Astrocyte (in vitro differentiated cells and primary cell): ENCODE measurements at regions not wholly inside any gene's neighbourhood (a gene's known extent, or its start where the extent isn't known, plus 50 kb on each side); places are given as distances from the start of the nearest gene placed in this dataset.

Source experiments
- DNase-seq: peaks from one replicate; pipeline ENCODE4 v3.0.0-alpha.2; 2010; ENCODE audit warnings: low read depth
- FAIRE-seq: peaks from 2 replicates; lab custom pipeline; 2011; peaks lifted over from hg19 to GRCh38; lab: Jason Lieb, UNC
- H2AFZ ChIP-seq: 2 replicates; pipeline ENCODE4 v1.6.0; 2012; ENCODE audit warnings: low read depth, low read length, inconsistent platforms
- H3K27ac ChIP-seq: 2 replicates; pipeline ENCODE4 v1.5.1; 2011; ENCODE audit warnings: low read depth, low read length, inconsistent platforms
- H3K27me3 ChIP-seq: 2 replicates; pipeline ENCODE4 v1.6.0; 2011; ENCODE audit warnings: low read length, inconsistent platforms; ENCODE audit not compliant: insufficient read depth
- H3K36me3 ChIP-seq: 2 replicates; pipeline ENCODE4 v1.5.1; 2011; ENCODE audit warnings: low read length, inconsistent platforms; ENCODE audit not compliant: insufficient read depth
- H3K4me1 ChIP-seq: 2 replicates; pipeline ENCODE4 v1.5.1; 2011; ENCODE audit warnings: low read length, inconsistent platforms; ENCODE audit not compliant: insufficient read depth
- H3K4me2 ChIP-seq: 2 replicates; pipeline ENCODE4 v1.6.0; 2012; ENCODE audit warnings: low read length, inconsistent platforms
- H3K4me3 ChIP-seq: 2 replicates; pipeline ENCODE4 v1.5.1; 2011; ENCODE audit warnings: low read depth, mild to moderate bottlenecking, low read length, inconsistent platforms; ENCODE audit not compliant: insufficient read depth
- H3K79me2 ChIP-seq: 2 replicates; pipeline ENCODE4 v1.6.0; 2012; ENCODE audit warnings: mild to moderate bottlenecking, low read length, inconsistent platforms; ENCODE audit not compliant: insufficient read depth
- H3K9ac ChIP-seq: 2 replicates; pipeline ENCODE4 v1.6.0; 2012; ENCODE audit warnings: mild to moderate bottlenecking, low read length, inconsistent platforms
- H3K9me3 ChIP-seq: 2 replicates; pipeline ENCODE4 v1.5.1; 2012; ENCODE audit warnings: low read depth, mild to moderate bottlenecking, low read length, inconsistent platforms; ENCODE audit not compliant: insufficient read depth
- H4K20me1 ChIP-seq: 2 replicates; pipeline ENCODE4 v1.6.0; 2012; ENCODE audit warnings: low read length, inconsistent platforms; ENCODE audit not compliant: insufficient read depth
- H3K27ac Mint-ChIP-seq: one replicate; pipeline ENCODE4 v1.8.0; 2021; ENCODE audit warnings: mild to moderate bottlenecking, mixed read lengths; ENCODE audit not compliant: unreplicated experiment
- H3K27me3 Mint-ChIP-seq: one replicate; pipeline ENCODE4 v1.8.0; 2021; ENCODE audit warnings: low read depth, mixed read lengths; ENCODE audit not compliant: unreplicated experiment
- H3K36me3 Mint-ChIP-seq: one replicate; pipeline ENCODE4 v1.8.0; 2021; ENCODE audit warnings: low read depth, mixed read lengths; ENCODE audit not compliant: unreplicated experiment
- H3K4me1 Mint-ChIP-seq: one replicate; pipeline ENCODE4 v1.8.0; 2021; ENCODE audit warnings: low read depth, mixed read lengths; ENCODE audit not compliant: unreplicated experiment
- H3K4me3 Mint-ChIP-seq: one replicate; pipeline ENCODE4 v1.8.0; 2021; ENCODE audit warnings: mild to moderate bottlenecking, moderate library complexity, mixed read lengths; ENCODE audit not compliant: unreplicated experiment
- H3K9me3 Mint-ChIP-seq: one replicate; pipeline ENCODE4 v1.8.0; 2021; ENCODE audit warnings: mild to moderate bottlenecking, mixed read lengths; ENCODE audit not compliant: unreplicated experiment
- CTCF ChIP-seq: IDR thresholded peaks from 2 replicates; pipeline ENCODE4 v1.5.1; 2011; ENCODE audit warnings: low read depth, mild to moderate bottlenecking, inconsistent platforms, low read length, moderate library complexity; ENCODE audit not compliant: insufficient read depth
- EZH2 ChIP-seq: IDR thresholded peaks from 2 replicates; pipeline ENCODE4 v1.6.1; 2012; ENCODE audit warnings: mild to moderate bottlenecking, low read length, inconsistent platforms; ENCODE audit not compliant: insufficient read depth

- H3K4me2 ChIP-seq = no peak overlapping the region
- H3K36me3 ChIP-seq = no peaks in the 10 kb centered on the region
- no peak for FAIRE-seq
- H2AFZ ChIP-seq = no peak overlapping the region
- H3K4me1 ChIP-seq = peaks cover 7% of the 10 kb centered on the region
- H3K27me3 Mint-ChIP-seq = peaks cover 41% of the 10 kb centered on the region
- no peaks in the 10 kb centered on the region for H3K27me3 ChIP-seq
- H3K36me3 Mint-ChIP-seq = no peaks in the 10 kb centered on the region
- no peak overlapping the region for H3K4me3 Mint-ChIP-seq
- no peak overlapping the region for H3K27ac Mint-ChIP-seq
- peaks cover 2% of the 10 kb centered on the region for H3K4me1 Mint-ChIP-seq
- H3K9ac ChIP-seq = no peak overlapping the region
- no peaks in the 10 kb centered on the region for H4K20me1 ChIP-seq
- no peak overlapping the region for H3K4me3 ChIP-seq
- no peaks in the 10 kb centered on the region for H3K9me3 Mint-ChIP-seq
- no peaks in the 10 kb centered on the region for H3K79me2 ChIP-seq
- no peak overlapping the region for H3K27ac ChIP-seq
- DNase-seq = no peak
- no peak for TF ChIP-seq CTCF
- TF ChIP-seq EZH2 = no peak
- no peaks in the 10 kb centered on the region for H3K9me3 ChIP-seq
Measured at GRCh38 chr20:50394569-50394968, 115.6 kb upstream of the PTPN1 start.

GRCh38 chr20:50395251-50395729, 114.9 kb upstream of the PTPN1 start:
- DNase-seq = no peak
- no peaks in the 10 kb centered on the region for H3K36me3 ChIP-seq
- no peak for TF ChIP-seq EZH2
- TF ChIP-seq CTCF = no peak
- no peak for FAIRE-seq
- no peak overlapping the region for H3K4me3 Mint-ChIP-seq
- H3K27me3 ChIP-seq = no peaks in the 10 kb centered on the region
- no peak overlapping the region for H3K27ac Mint-ChIP-seq
- H3K79me2 ChIP-seq = no peaks in the 10 kb centered on the region
- H3K4me3 ChIP-seq = no peak overlapping the region
- no peak overlapping the region for H2AFZ ChIP-seq
- no peaks in the 10 kb centered on the region for H3K9me3 Mint-ChIP-seq
- peaks cover 7% of the 10 kb centered on the region for H3K4me1 ChIP-seq
- no peak overlapping the region for H3K4me2 ChIP-seq
- H3K9me3 ChIP-seq = no peaks in the 10 kb centered on the region
- no peak overlapping the region for H3K9ac ChIP-seq
- peaks cover 2% of the 10 kb centered on the region for H3K4me1 Mint-ChIP-seq
- peaks cover 48% of the 10 kb centered on the region for H3K27me3 Mint-ChIP-seq
- no peaks in the 10 kb centered on the region for H4K20me1 ChIP-seq
- H3K27ac ChIP-seq = no peak overlapping the region
- no peaks in the 10 kb centered on the region for H3K36me3 Mint-ChIP-seq

- Mint-ChIP-seq H3K27ac (no peak overlapping the region), H3K4me3 (no peak overlapping the region), H3K27me3 (peaks cover 51% of the 10 kb centered on the region), H3K9me3 (no peaks in the 10 kb centered on the region), H3K4me1 (peaks cover 2% of the 10 kb centered on the region), H3K36me3 (no peaks in the 10 kb centered on the region)
- no peak overlapping the region for H3K27ac ChIP-seq
- H3K9ac ChIP-seq = no peak overlapping the region
- peaks cover 7% of the 10 kb centered on the region for H3K4me1 ChIP-seq
- no peak for FAIRE-seq
- no peak overlapping the region for H2AFZ ChIP-seq
- no peaks in the 10 kb centered on the region for H3K79me2 ChIP-seq
- H4K20me1 ChIP-seq = no peaks in the 10 kb centered on the region
- no peak overlapping the region for H3K4me2 ChIP-seq
- H3K4me3 ChIP-seq = no peak overlapping the region
- no peaks in the 10 kb centered on the region for H3K36me3 ChIP-seq
- no peak for DNase-seq
- no peak for TF ChIP-seq EZH2
- no peak for TF ChIP-seq CTCF
- no peaks in the 10 kb centered on the region for H3K9me3 ChIP-seq
- no peaks in the 10 kb centered on the region for H3K27me3 ChIP-seq
Measured at GRCh38 chr20:50395914-50396488, 114.2 kb upstream of the PTPN1 start.
